ENCODE measurements at regions not wholly inside any gene's neighbourhood (a gene's known extent, or its start where the extent isn't known, plus 50 kb on each side); places are given as distances from the start of the nearest gene placed in this dataset.

GRCh38 chr6:169895926-169896761 is 144.7 kb downstream of the ERMARD start:
- peaks cover 5% of the 10 kb centered on the region for H3K27me3 ChIP-seq
- no peak overlapping the region for H3K27ac ChIP-seq
- TF ChIP-seq EP300 (IDR thresholded peaks at IDR 0.05) (no peak), POLR2AphosphoS5 (IDR thresholded peaks at IDR 0.05) (no peak), CTCF (IDR thresholded peaks at IDR 0.05) (no peak), POLR2A (IDR thresholded peaks at IDR 0.05) (no peak)
- 86 to 94% methylated on average over 4 to 9 of the region's 19 CpGs for WGBS, 2 donors (ENCODE audit: low coverage in 1 of 2)
- H3K4me1 ChIP-seq = no peaks in the 10 kb centered on the region
- H3K9me3 ChIP-seq = peaks cover 0 to 8% (median 0%) of the 10 kb centered on the region in 3 donors
- ATAC-seq = no peak
- no peak overlapping the region for H3K4me3 ChIP-seq
- H3K36me3 ChIP-seq = no peaks in the 10 kb centered on the region

- WGBS, 2 donors (ENCODE audit: low coverage in 1 of 2) = 75 to 85% methylated on average over 3 to 5 of the region's 7 CpGs
- Histone ChIP-seq H3K27me3 (peaks cover 9% of the 10 kb centered on the region), H3K27ac (no peak overlapping the region), H3K36me3 (no peaks in the 10 kb centered on the region), H3K4me3 (no peak overlapping the region), H3K9me3 (peaks cover 0 to 8% (median 0%) of the 10 kb centered on the region in 3 donors), H3K4me1 (peaks cover 0 to under 1% (median 0%) of the 10 kb centered on the region in 3 donors)
- TF ChIP-seq CTCF (IDR thresholded peaks at IDR 0.05) (no peak), POLR2AphosphoS5 (IDR thresholded peaks at IDR 0.05) (no peak), EP300 (IDR thresholded peaks at IDR 0.05) (no peak), POLR2A (IDR thresholded peaks at IDR 0.05) (no peak)
- ATAC-seq = no peak
These were observed 143.8 kb downstream of the ERMARD start for GRCh38 chr6:169895000-169895759.

GRCh38 chr6:169894377-169894960 is 143.0 kb downstream of the ERMARD start:
- Histone ChIP-seq H3K4me1 (peaks cover 0 to 7% (median 0%) of the 10 kb centered on the region in 3 donors), H3K36me3 (no peaks in the 10 kb centered on the region), H3K4me3 (no peak overlapping the region), H3K9me3 (peaks cover 0 to 8% (median 0%) of the 10 kb centered on the region in 3 donors), H3K27me3 (peaks cover 11% of the 10 kb centered on the region), H3K27ac (no peak overlapping the region)
- WGBS, 2 donors (ENCODE audit: low coverage in 1 of 2) = 82 to 84% methylated on average over 4 to 10 of the region's 21 CpGs
- no peak for ATAC-seq
- no peak for TF ChIP-seq EP300 (IDR thresholded peaks at IDR 0.05)
- TF ChIP-seq POLR2AphosphoS5 (IDR thresholded peaks at IDR 0.05) = no peak
- TF ChIP-seq CTCF (IDR thresholded peaks at IDR 0.05) = no peak
- no peak for TF ChIP-seq POLR2A (IDR thresholded peaks at IDR 0.05)

- Histone ChIP-seq H3K36me3 (no peaks in the 10 kb centered on the region), H3K9me3 (peaks cover 0 to 8% (median 0%) of the 10 kb centered on the region in 3 donors), H3K27me3 (peaks cover 15% of the 10 kb centered on the region), H3K4me1 (peaks cover 0 to 7% (median 0%) of the 10 kb centered on the region in 3 donors), H3K27ac (no peak overlapping the region), H3K4me3 (no peak overlapping the region)
- TF ChIP-seq POLR2A (IDR thresholded peaks at IDR 0.05) = no peak
- WGBS, 2 donors (ENCODE audit: low coverage in 1 of 2) = 94% methylated on average over 3 of the region's 8 CpGs; no CpG with 5 or more reads in 1 of the 2 donors
- ATAC-seq = no peak
These were observed 142.2 kb downstream of the ERMARD start for GRCh38 chr6:169893624-169894023.

GRCh38 chr6:169891846-169892245 is 140.4 kb downstream of the ERMARD start:
- 60 to 69% methylated on average over 1 to 5 of the region's 11 CpGs for WGBS, 2 donors (ENCODE audit: low coverage in 1 of 2)
- Histone ChIP-seq H3K27ac (no peak overlapping the region), H3K4me1 (peaks cover 0 to 7% (median 0%) of the 10 kb centered on the region in 3 donors), H3K9me3 (peaks cover 0 to 8% (median 0%) of the 10 kb centered on the region in 3 donors), H3K27me3 (peaks cover 20% of the 10 kb centered on the region), H3K36me3 (no peaks in the 10 kb centered on the region), H3K4me3 (no peak overlapping the region)
- no peak for ATAC-seq
- TF ChIP-seq CTCF (IDR thresholded peaks at IDR 0.05) (no peak), POLR2A (IDR thresholded peaks at IDR 0.05) (no peak), POLR2AphosphoS5 (IDR thresholded peaks at IDR 0.05) (no peak), EP300 (IDR thresholded peaks at IDR 0.05) (no peak)

Measured in gastroesophageal sphincter (tissue), 4 donors.